Adrenal gland (tissue), 9 donors: ENCODE measurements at regions not wholly inside any gene's neighbourhood (a gene's known extent, or its start where the extent isn't known, plus 50 kb on each side); places are given as distances from the start of the nearest gene placed in this dataset.

Experiments used
- DNase-seq, 7 donors: peaks; one replicate each; pipeline ENCODE4 v3.0.0-alpha.2; 2019 to 2020
- H3K27ac ChIP-seq, 5 donors: fragments of 200-600 bp; sonication (generic) in 4 of 5; 1 replicate in 3 of 5; 2 replicates in 2 of 5; pipeline versions ENCODE4 v1.5.1 to v1.8.0; 2016 to 2020; ENCODE audit warnings: mild to moderate bottlenecking in 1 of 5
- H3K27me3 ChIP-seq: fragments of 200-600 bp; 2 replicates; pipeline ENCODE4 v1.8.0; 2021
- H3K36me3 ChIP-seq, 2 donors: fragments of 200-600 bp; replicated peaks in 1 of 2; 1 replicate in 1 of 2; 2 replicates in 1 of 2; pipeline versions ENCODE4 v1.5.1 to v1.8.0; 2018 to 2022
- H3K4me1 ChIP-seq, 2 donors: fragments of 200-600 bp; replicated peaks in 1 of 2; 1 replicate in 1 of 2; 2 replicates in 1 of 2; pipeline versions ENCODE4 v1.5.1 to v1.8.0; 2018 to 2021
- H3K4me3 ChIP-seq, 4 donors: fragments of 200-600 bp; sonication (generic) in 3 of 4; one replicate each; pipeline ENCODE4 v1.5.1; 2016 to 2018
- H3K9me3 ChIP-seq, 3 donors: fragments of 200-600 bp; sonication (generic) in 1 of 3; replicated peaks in 1 of 3; 1 replicate in 2 of 3; 2 replicates in 1 of 3; pipeline versions ENCODE4 v1.5.1 to v1.8.0; 2016 to 2021
- CTCF ChIP-seq, 6 experiments: fragments of 450-650 bp in 4 of 6; fragments of 200-600 bp in 2 of 6; sonication (generic) in 1 of 6; IDR thresholded peaks; 1 replicate in 5 of 6; 2 replicates in 1 of 6; pipeline versions ENCODE4 v1.5.1 to v1.8.0; 2016 to 2021; ENCODE audit warnings: antibody characterized with exemption in 6 of 6, mild to moderate bottlenecking in 2 of 6, moderate library complexity in 1 of 6
- POLR2A ChIP-seq, 2 donors: fragments of 450-650 bp; IDR thresholded peaks; one replicate each; pipeline ENCODE4 v1.6.1; 2017; ENCODE audit warnings: antibody characterized with exemption in 2 of 2, mild to moderate bottlenecking in 2 of 2, moderate library complexity in 1 of 2
- WGBS, 4 donors: extraction: QIAGEN DNeasy Blood & Tissue Kit in 2 of 4; methylation state at CpG; one replicate each; pipeline versions ENCODE4 v1.1.5 to v1.1.7; 2013 to 2017; 5-methylcytosine and 5-hydroxymethylcytosine counted together
- intact Hi-C, 2 donors: fragments of 100-400 bp; cut with DNase I; formaldehyde crosslinking; loops; one replicate each; pipeline versions ENCODE4 v1.14.1 to v1.15.0; 2022 to 2023
- donor health status: healthy with polysubstance abuse.
- donor health status: Bipolar disorder and iron deficiency.
- donor health status: DM: yes; HTN: yes; CAD: no.
- donor health status: DM: no; HTN: no; CAD: no.
- donor health status: DM: no; HTN: no; CAD: no.

DNA sequence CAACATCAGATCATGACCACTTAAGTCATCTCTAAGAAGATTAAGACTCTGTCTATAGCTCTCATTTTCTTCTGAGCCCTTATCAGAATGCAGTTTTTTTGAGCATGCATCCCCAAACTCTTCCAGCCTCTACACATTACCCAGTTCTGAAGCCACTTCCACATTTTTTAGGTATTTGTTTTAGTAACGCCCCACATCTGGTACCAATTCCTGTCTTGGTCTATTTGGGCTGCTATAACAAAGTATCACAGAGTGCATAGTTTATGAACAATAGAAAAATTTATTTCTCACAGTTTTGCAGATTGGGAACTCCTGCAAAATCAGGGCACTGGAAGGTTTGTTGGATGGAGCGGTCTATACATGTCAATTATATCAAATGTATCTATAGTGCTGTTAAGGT lies 107.7 kb upstream of the KCND2 start:
- Histone ChIP-seq H3K36me3 (no peaks in the 10 kb centered on the region), H3K4me1 (peaks cover 0 to under 1% of the 10 kb centered on the region in 2 donors), H3K27me3 (no peaks in the 10 kb centered on the region), H3K4me3 (no peak overlapping the region), H3K9me3 (no peaks in the 10 kb centered on the region), H3K27ac (no peak overlapping the region)
- TF ChIP-seq POLR2A (IDR thresholded peaks at IDR 0.05) (no peak), CTCF (IDR thresholded peaks at IDR 0.05) (no peak)
- 86 to 93% (median 90%) methylated on average over 2 of the region's 2 CpGs for WGBS, 4 donors
- no peak for DNase-seq
- intact Hi-C loops: no loop called here

GRCh38 chr7:120168066-120168465 lies 104.9 kb upstream of the KCND2 start:
- WGBS, 4 donors: 69 to 79% (median 75%) methylated on average over 4 of the region's 4 CpGs
- intact Hi-C loops: no loop called here
- no peak for DNase-seq
- H3K36me3 ChIP-seq: no peaks in the 10 kb centered on the region
- no peak overlapping the region for H3K4me3 ChIP-seq
- H3K4me1 ChIP-seq: peaks cover 0 to 14% of the 10 kb centered on the region in 2 donors
- no peaks in the 10 kb centered on the region for H3K9me3 ChIP-seq
- no peaks in the 10 kb centered on the region for H3K27me3 ChIP-seq
- H3K27ac ChIP-seq: no peak overlapping the region
- TF ChIP-seq CTCF (IDR thresholded peaks at IDR 0.05): no peak
- TF ChIP-seq POLR2A (IDR thresholded peaks at IDR 0.05): no peak

- DNase-seq: no peak
- Histone ChIP-seq H3K27me3 (no peaks in the 10 kb centered on the region), H3K36me3 (no peaks in the 10 kb centered on the region), H3K4me1 (peaks cover 0 to 14% of the 10 kb centered on the region in 2 donors), H3K9me3 (no peaks in the 10 kb centered on the region), H3K27ac (peak overlapping the region in 1 of 5 donors; percentile 20), H3K4me3 (no peak overlapping the region)
- TF ChIP-seq POLR2A (IDR thresholded peaks at IDR 0.05) (no peak), CTCF (IDR thresholded peaks at IDR 0.05) (no peak)
- intact Hi-C loops: no loop called here
- 63 to 73% (median 72%) methylated on average over 2 of the region's 2 CpGs for WGBS, 4 donors
These were observed 102.8 kb upstream of the KCND2 start for GRCh38 chr7:120169996-120170783.

- Histone ChIP-seq H3K27ac (peak overlapping the region in 1 of 5 donors; percentile 20), H3K9me3 (no peaks in the 10 kb centered on the region), H3K27me3 (no peaks in the 10 kb centered on the region), H3K36me3 (no peaks in the 10 kb centered on the region), H3K4me1 (peaks cover 0 to 14% of the 10 kb centered on the region in 2 donors), H3K4me3 (no peak overlapping the region)
- intact Hi-C loops: no loop called here
- TF ChIP-seq POLR2A (IDR thresholded peaks at IDR 0.05): no peak
- TF ChIP-seq CTCF (IDR thresholded peaks at IDR 0.05): no peak
- DNase-seq: peak in 1 of 7 donors; percentile 10
These were observed 102.1 kb upstream of the KCND2 start for GRCh38 chr7:120170834-120171233.
